RWPE2 (cell line): ENCODE measurements at regions not wholly inside any gene's neighbourhood (a gene's known extent, or its start where the extent isn't known, plus 50 kb on each side); places are given as distances from the start of the nearest gene placed in this dataset.
A peak's percentile ranks its signal among the peaks of the same experiment; 100 is the strongest.

Experiments used
- ATAC-seq: fragments of 200-7000 bp; cut with Tn5 transposase; 3 replicates; pipeline ENCODE4 v1.9.1; 2021; ENCODE audit warnings: low read depth
- DNase-seq: peaks from one replicate; pipeline ENCODE4 v3.0.0-alpha.2; 2020; ENCODE audit warnings: low spot score
- H3K27ac ChIP-seq: fragments of 450-650 bp; 2 replicates; pipeline ENCODE4 v1.5.1; 2017; ENCODE audit warnings: mild to moderate bottlenecking; ENCODE audit not compliant: poor library complexity, severe bottlenecking
- H3K27me3 ChIP-seq: fragments of 250-450 bp; sonication (Bioruptor Pico); 2 replicates; pipeline ENCODE4 v1.5.1; 2021; ENCODE audit warnings: mild to moderate bottlenecking, moderate library complexity; ENCODE audit not compliant: insufficient read depth, poor library complexity, severe bottlenecking
- H3K36me3 ChIP-seq: fragments of 250-450 bp; sonication (Bioruptor Pico); 2 replicates; pipeline ENCODE4 v1.5.1; 2020; ENCODE audit warnings: low read depth, mild to moderate bottlenecking, moderate library complexity
- H3K4me1 ChIP-seq: fragments of 250-450 bp; sonication (Bioruptor Pico); 2 replicates; pipeline ENCODE4 v1.5.1; 2021; ENCODE audit warnings: mild to moderate bottlenecking, moderate library complexity; ENCODE audit not compliant: insufficient read depth, poor library complexity, severe bottlenecking
- H3K4me3 ChIP-seq: fragments of 250-450 bp; sonication (Bioruptor Pico); 2 replicates; pipeline ENCODE4 v1.5.1; 2021; ENCODE audit warnings: mild to moderate bottlenecking, moderate library complexity; ENCODE audit not compliant: severe bottlenecking
- H3K9me3 ChIP-seq: fragments of 250-450 bp; sonication (Bioruptor Pico); 2 replicates; pipeline ENCODE4 v1.5.1; 2021; ENCODE audit warnings: mild to moderate bottlenecking, moderate library complexity; ENCODE audit not compliant: severe bottlenecking
- TF ChIP-seq, protein P1 (sequence below): fragments of 450-650 bp; IDR thresholded peaks from one replicate; pipeline ENCODE4 v1.5.1; 2017; ENCODE audit warnings: mild to moderate bottlenecking, moderate library complexity; ENCODE audit not compliant: poor library complexity, severe bottlenecking

DNA sequence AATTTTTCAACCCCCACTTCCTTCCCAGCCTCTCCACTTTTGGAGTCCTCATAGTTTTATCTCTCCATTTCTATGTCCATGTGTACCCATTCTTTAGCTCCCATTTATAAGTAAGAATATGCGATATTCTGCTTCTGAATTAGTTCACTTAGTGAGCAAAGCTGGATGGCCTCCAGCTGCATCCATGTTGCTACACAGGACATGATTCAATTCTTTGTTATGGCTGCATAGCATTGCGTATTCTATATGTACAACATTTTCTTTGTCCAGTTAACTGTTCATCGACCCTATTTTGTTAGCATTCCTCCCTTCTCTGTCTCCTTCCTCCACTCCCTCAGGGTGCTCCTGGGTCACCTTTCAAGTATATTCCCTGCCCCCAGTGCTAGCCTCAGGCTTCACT, 210.0 kb upstream of the SSTR4 start:
- Histone ChIP-seq H3K9me3 (no peaks in the 10 kb centered on the region), H3K4me1 (peaks cover 33% of the 10 kb centered on the region), H3K27me3 (no peaks in the 10 kb centered on the region), H3K4me3 (no peak overlapping the region), H3K36me3 (no peaks in the 10 kb centered on the region), H3K27ac (peak overlapping the region; percentile 52)
- DNase-seq (no peak), ATAC-seq (peak; percentile 43)
- TF ChIP-seq, protein P1, sequence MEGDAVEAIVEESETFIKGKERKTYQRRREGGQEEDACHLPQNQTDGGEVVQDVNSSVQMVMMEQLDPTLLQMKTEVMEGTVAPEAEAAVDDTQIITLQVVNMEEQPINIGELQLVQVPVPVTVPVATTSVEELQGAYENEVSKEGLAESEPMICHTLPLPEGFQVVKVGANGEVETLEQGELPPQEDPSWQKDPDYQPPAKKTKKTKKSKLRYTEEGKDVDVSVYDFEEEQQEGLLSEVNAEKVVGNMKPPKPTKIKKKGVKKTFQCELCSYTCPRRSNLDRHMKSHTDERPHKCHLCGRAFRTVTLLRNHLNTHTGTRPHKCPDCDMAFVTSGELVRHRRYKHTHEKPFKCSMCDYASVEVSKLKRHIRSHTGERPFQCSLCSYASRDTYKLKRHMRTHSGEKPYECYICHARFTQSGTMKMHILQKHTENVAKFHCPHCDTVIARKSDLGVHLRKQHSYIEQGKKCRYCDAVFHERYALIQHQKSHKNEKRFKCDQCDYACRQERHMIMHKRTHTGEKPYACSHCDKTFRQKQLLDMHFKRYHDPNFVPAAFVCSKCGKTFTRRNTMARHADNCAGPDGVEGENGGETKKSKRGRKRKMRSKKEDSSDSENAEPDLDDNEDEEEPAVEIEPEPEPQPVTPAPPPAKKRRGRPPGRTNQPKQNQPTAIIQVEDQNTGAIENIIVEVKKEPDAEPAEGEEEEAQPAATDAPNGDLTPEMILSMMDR = no peak

DNA sequence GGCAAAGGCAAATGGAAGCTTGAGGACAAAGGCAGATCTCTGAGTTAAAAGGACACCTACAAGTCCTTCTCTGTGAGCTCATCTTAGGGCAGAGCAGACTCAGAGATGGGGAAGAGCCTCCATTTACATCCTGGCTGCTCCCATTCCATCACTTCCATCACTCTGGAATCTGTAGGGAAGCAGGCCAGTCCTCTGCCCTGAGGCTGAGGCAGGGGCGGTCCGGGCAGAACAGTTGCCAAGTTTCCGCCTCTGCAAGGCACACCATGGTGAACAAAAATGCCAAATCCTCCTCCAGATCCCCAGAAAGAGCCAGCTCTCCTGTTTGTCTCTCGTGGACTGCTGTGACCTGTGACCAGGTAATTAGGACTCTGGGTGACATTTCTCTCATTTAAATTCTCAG, 209.6 kb upstream of the SSTR4 start:
- Histone ChIP-seq H3K9me3 (no peaks in the 10 kb centered on the region), H3K4me3 (no peak overlapping the region), H3K27ac (peak overlapping the region; percentile 52), H3K36me3 (no peaks in the 10 kb centered on the region), H3K4me1 (peaks cover 33% of the 10 kb centered on the region), H3K27me3 (no peaks in the 10 kb centered on the region)
- DNase-seq (no peak), ATAC-seq (no peak)
- TF ChIP-seq, protein P1 = no peak

DNA sequence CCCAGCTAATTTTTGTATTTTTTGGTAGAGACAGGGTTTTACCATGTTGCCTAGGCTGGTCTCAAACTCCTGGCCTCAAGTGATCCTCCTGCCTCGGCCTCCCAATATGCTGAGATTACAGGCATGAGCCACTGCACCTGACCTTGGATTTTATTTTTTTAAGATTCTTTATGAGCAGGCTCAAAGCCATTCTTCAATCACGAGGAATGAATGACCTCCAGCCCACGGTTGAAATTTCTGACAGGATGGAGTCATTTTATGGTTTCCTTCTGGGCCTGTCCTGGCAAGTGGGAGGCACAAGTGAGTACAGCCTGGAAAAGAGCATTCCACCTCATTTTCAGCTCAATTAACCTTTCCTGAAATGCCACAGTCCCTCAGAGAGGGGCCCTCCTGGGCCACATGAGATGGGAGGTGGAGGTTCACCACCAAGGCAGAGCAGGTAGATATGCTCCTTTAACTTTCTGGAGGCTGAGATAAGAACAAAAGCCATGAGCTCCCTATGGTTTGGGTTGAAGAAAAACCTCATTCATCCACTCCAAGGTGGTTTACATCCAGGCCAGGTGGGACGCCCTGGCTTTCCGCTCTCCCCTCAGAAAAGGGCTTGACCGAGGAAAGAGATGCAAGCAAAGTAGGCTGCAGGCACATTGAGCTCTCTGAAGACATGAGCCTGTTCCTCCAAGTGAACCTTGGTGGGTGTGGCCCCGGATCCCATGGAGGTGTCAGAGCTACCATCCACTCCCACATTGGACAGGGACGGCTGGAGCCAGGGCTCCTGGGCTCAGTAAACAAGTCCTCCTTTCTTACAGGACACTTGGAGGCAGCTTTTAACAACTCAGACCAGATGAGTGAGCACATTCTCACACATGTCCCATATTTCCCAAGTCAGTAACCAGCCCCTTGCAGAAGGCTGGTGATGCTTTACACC, 208.5 kb upstream of the SSTR4 start:
- Histone ChIP-seq H3K4me3 (no peak overlapping the region), H3K27ac (peak overlapping the region; percentile 52), H3K4me1 (peaks cover 33% of the 10 kb centered on the region), H3K9me3 (no peaks in the 10 kb centered on the region), H3K36me3 (no peaks in the 10 kb centered on the region), H3K27me3 (no peaks in the 10 kb centered on the region)
- no peak for DNase-seq
- TF ChIP-seq, protein P1 = no peak
- ATAC-seq = no peak; the same call in 2 of the 3 replicates

DNA sequence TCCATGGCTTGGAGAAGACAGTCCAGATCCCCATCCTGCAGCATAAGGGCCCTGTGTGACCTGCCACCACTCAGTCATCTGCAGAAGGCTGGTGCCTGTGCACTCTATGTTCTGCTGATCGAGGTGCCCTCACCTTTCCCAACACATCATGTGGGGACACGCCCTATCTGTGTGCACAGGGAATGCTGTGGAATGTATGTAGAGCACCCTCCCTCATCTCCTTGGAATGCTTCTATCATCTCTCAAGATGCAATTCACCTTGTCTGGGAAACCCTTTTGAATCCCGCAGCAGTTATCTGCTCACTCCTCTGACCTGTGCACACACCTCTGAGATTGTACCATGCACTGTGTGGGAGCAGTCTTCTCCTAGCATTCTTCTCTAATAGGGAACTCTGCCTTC, 207.2 kb upstream of the SSTR4 start:
- no peaks in the 10 kb centered on the region for H3K36me3 ChIP-seq
- TF ChIP-seq, protein P1 = no peak
- peak; percentile 93 for ATAC-seq
- no peaks in the 10 kb centered on the region for H3K27me3 ChIP-seq
- no peaks in the 10 kb centered on the region for H3K9me3 ChIP-seq
- peaks cover 33% of the 10 kb centered on the region for H3K4me1 ChIP-seq
- H3K27ac ChIP-seq = peak overlapping the region; percentile 52
- no peak for DNase-seq
- no peak overlapping the region for H3K4me3 ChIP-seq

DNA sequence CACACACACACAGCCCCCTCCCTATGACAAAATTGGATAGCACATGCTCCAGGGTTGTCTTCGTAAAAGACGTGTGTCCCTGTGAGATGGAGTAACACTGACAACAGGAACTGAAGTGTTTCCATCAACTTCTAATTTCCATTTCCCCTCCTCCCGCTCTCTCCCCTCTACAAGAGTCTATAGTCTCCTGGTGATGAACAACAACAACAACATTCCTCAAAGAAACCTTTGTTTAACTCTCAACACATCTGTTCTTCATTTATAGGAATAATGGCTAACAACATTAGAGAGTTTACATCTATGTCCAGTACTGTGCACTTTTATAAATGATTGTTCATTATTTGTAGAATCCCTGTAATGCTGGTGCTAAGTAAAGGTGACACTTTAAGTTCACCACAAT, 205.8 kb upstream of the SSTR4 start:
- Histone ChIP-seq H3K27me3 (no peaks in the 10 kb centered on the region), H3K9me3 (no peaks in the 10 kb centered on the region), H3K27ac (no peak overlapping the region), H3K4me3 (no peak overlapping the region), H3K4me1 (peaks cover 33% of the 10 kb centered on the region), H3K36me3 (no peaks in the 10 kb centered on the region)
- DNase-seq = no peak
- TF ChIP-seq, protein P1 = no peak
- ATAC-seq = no peak
